Fibroblast of the aortic adventitia (primary cell): ENCODE measurements at regions not wholly inside any gene's neighbourhood (a gene's known extent, or its start where the extent isn't known, plus 50 kb on each side); places are given as distances from the start of the nearest gene placed in this dataset.

ENCODE experiments used
- DNase-seq: peaks from one replicate; pipeline ENCODE4 v3.0.0-alpha.2; 2010; ENCODE audit warnings: low read depth
- H3K4me3 ChIP-seq: 2 replicates; pipeline ENCODE4 v1.5.1; 2011; ENCODE audit warnings: low read depth, mild to moderate bottlenecking, control low read depth, low read length, moderate library complexity
- TF ChIP-seq, protein P1 (sequence below): IDR thresholded peaks from 2 replicates; pipeline ENCODE4 v1.5.1; 2011; ENCODE audit warnings: mild to moderate bottlenecking, low read length, control low read depth, inconsistent platforms; ENCODE audit not compliant: insufficient read depth

- no peak overlapping the region for H3K4me3 ChIP-seq
- no peak for DNase-seq
- TF ChIP-seq, protein P1, sequence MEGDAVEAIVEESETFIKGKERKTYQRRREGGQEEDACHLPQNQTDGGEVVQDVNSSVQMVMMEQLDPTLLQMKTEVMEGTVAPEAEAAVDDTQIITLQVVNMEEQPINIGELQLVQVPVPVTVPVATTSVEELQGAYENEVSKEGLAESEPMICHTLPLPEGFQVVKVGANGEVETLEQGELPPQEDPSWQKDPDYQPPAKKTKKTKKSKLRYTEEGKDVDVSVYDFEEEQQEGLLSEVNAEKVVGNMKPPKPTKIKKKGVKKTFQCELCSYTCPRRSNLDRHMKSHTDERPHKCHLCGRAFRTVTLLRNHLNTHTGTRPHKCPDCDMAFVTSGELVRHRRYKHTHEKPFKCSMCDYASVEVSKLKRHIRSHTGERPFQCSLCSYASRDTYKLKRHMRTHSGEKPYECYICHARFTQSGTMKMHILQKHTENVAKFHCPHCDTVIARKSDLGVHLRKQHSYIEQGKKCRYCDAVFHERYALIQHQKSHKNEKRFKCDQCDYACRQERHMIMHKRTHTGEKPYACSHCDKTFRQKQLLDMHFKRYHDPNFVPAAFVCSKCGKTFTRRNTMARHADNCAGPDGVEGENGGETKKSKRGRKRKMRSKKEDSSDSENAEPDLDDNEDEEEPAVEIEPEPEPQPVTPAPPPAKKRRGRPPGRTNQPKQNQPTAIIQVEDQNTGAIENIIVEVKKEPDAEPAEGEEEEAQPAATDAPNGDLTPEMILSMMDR: no peak
These were observed 244.4 kb downstream of the FOXD2 start for GRCh38 chr1:47682198-47682597.

DNA sequence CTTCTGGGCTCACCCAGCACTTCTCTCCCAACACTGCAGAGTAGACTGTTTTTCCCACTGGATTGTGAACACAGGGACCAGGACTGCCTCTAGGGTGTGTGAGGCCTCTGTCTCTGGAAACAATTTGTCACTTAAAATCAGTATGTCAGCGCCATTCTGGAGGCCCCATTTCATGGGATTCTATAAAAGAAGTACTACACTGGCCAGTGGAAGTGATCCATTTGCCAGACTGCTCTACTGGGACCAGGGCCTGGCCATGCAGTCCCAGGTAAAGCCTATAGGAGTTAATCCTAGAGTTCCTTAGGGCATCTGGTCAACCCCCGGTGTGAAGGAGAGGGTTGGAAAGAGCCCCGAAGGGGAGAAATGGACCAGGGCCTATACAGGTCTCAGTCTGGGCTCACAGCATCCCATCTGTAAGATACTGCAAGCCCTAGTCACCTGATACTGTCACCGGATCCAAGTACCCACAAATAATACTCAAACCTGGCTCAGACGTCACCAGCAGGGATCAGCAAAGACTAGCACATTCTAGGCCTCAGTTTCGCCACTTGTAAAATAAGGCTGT lies 245.0 kb downstream of the FOXD2 start:
- DNase-seq: no peak
- no peak overlapping the region for H3K4me3 ChIP-seq
- TF ChIP-seq, protein P1: no peak

DNA sequence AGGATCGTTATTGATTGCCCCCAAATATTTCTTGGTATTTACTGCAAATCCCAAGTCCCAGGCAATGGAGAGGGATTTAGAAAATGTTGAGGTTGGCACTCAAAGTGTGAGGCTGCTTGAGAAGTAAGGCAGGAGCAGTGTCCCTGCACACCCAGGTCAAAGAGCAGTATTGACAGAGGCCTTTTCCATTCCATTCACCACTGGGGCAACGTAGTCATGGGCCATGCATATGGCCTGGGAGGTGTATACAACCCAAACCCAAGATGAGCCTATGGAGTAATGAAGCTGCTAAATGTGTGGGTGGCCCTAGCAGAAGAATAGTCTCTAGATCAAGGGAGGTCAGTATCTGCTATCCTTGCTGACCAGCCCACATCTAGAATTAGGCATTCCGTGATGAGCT lies 245.6 kb downstream of the FOXD2 start:
- no peak overlapping the region for H3K4me3 ChIP-seq
- TF ChIP-seq, protein P1: no peak
- DNase-seq: no peak

- H3K4me3 ChIP-seq: no peak overlapping the region
- TF ChIP-seq, protein P1: no peak
- no peak for DNase-seq
These were observed 246.7 kb downstream of the FOXD2 start for GRCh38 chr1:47684518-47684917.

DNA sequence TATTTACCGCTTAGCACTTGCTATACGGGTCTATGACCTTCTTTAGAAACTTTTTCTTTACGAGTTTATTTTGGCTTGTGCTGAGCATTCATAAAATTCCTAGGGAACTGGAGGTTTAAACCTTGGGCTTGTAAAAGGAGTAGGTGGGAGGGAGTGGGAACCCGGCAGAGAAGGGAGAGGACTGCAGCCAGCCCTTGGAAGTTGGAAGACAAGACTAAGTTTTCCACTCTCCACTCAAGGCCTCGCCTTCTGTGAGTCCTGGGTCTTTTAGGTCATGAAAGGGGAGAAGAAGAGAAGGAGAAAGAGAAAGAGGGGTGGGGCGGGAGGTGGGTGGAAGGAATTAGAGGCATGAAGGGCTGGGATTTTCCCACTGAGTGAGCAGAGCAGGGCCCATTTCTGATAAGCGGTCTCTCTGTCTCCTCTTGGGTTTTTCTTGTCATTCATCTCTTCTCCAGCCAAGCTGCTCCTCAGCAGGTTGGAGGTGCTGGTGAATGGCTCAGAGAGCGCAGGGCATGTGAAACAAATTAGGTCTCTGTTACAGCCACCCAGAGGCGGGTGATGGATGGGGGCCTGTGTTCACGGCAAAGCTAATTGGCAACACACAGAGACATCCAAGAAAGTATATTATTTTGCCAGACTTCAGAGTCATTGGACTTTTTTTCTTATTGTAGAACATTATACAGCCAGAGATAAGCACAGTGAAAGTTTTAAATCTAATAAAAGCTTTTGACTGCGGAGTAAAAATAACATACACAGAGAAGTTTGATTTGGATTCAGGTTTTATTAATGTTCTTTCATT lies 247.3 kb downstream of the FOXD2 start:
- TF ChIP-seq, protein P1: no peak
- DNase-seq: peak; percentile 37
- H3K4me3 ChIP-seq: no peak overlapping the region

DNA sequence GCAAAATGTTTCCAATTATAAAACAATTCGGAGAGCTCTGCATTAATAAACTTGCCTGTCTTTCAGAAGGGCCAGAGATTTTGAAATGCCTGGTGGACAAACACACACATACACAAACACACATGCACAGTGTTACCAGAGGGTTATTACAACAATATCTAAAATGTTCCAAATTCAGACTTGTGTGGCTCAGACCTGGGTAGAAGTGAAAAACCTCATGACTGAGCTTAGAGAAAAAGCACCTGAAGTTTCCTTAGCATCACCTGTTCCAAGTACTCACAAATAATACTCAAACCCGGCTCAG lies 247.9 kb downstream of the FOXD2 start:
- H3K4me3 ChIP-seq: no peak overlapping the region
- DNase-seq: no peak
- TF ChIP-seq, protein P1: no peak
